ENCODE measurements at regions not wholly inside any gene's neighbourhood (a gene's known extent, or its start where the extent isn't known, plus 50 kb on each side); places are given as distances from the start of the nearest gene placed in this dataset.

DNA sequence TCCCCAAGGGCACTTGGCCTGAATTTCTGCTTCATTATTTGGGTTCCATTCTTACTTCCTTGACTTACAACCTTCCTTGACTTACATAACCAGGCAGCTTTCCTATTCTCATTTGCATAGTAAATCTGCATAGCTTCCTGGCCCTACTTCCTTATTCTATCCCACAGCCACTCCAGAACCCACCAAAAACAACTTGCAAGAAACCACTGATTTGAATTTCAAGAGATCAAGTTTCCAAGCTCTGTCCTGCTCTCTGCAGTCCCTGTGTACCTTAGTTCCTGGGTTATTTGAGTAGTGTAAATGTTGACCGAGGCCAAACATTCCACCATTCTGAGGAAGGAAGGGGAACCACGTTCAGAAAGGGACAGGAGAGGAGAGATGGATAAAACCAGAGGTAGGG, 603.3 kb downstream of the PTPRC start:
- Histone ChIP-seq H3K4me3 (ENCODE audit: low read length) (no peak overlapping the region), H3K9me3 (ENCODE audit: low read length) (no peaks in the 10 kb centered on the region), H3K9ac (ENCODE audit: low read length) (no peak overlapping the region), H3K36me3 (ENCODE audit: insufficient read depth, low read length) (no peaks in the 10 kb centered on the region), H3K27ac (ENCODE audit: low read length) (no peak overlapping the region), H3K4me2 (ENCODE audit: low read length) (no peak overlapping the region), H3F3A (ENCODE audit: insufficient read depth, low read length, poor library complexity, severe bottlenecking) (no peaks in the 10 kb centered on the region), H4K20me1 (ENCODE audit: insufficient read depth) (no peaks in the 10 kb centered on the region), H2AFZ (ENCODE audit: low read depth, low read length) (no peak overlapping the region), H3K79me2 (replicated peaks; ENCODE audit: insufficient read depth, low read length) (no peaks in the 10 kb centered on the region), H3K27me3 (ENCODE audit: insufficient read depth, low read depth, low read length) (no peaks in the 10 kb centered on the region), H3K9me2 (ENCODE audit: insufficient read depth, low read length) (no peaks in the 10 kb centered on the region)
- TF ChIP-seq REST (IDR thresholded peaks at IDR 0.05; ENCODE audit: borderline replicate concordance) = no peak
- no peak for TF ChIP-seq MXI1 (conservative IDR thresholded peaks at IDR 0.05; ENCODE audit: poor library complexity, severe bottlenecking)
- no peak for TF ChIP-seq CTCF (IDR thresholded peaks at IDR 0.05; ENCODE audit: poor library complexity, severe bottlenecking)
- no peak for TF ChIP-seq RAD21 (conservative IDR thresholded peaks at IDR 0.05)
- TF ChIP-seq EP300 (conservative IDR thresholded peaks at IDR 0.05; ENCODE audit: poor library complexity, severe bottlenecking) = no peak
- no peak for TF ChIP-seq SMC3 (conservative IDR thresholded peaks at IDR 0.05; ENCODE audit: poor library complexity)
- TF ChIP-seq TAF1 (IDR thresholded peaks at IDR 0.05; ENCODE audit: low read depth) = no peak
- no peak for TF ChIP-seq EZH2 (IDR thresholded peaks at IDR 0.05; ENCODE audit: borderline replicate concordance, insufficient read depth, low read length, poor library complexity, severe bottlenecking)
- no peak for TF ChIP-seq POLR2AphosphoS5 (IDR thresholded peaks at IDR 0.05)

DNA sequence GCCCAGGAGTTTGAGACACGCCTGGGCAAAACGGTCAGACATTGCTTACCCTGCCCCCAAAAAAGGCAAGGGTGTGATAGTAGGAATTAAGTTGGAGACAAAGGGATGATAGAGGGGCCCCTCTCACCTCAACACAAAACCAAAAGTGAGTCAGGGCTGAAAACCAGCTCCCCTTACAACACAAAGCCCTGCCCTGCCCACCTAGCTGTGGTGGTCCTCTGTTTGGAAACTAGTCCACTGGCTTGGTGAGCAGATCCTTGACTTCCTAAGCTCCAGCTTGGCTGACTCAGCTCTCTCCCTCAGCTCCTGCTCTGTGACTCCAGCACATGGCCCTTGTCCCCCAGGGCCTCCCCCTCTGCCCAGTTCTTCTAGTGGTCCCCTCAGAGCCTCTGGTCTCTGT, 603.8 kb downstream of the PTPRC start:
- no peaks in the 10 kb centered on the region for H3K9me3 ChIP-seq (ENCODE audit: low read length)
- H4K20me1 ChIP-seq (ENCODE audit: insufficient read depth) = no peaks in the 10 kb centered on the region
- TF ChIP-seq TAF1 (IDR thresholded peaks at IDR 0.05; ENCODE audit: low read depth) (no peak), EP300 (conservative IDR thresholded peaks at IDR 0.05; ENCODE audit: poor library complexity, severe bottlenecking) (no peak), RAD21 (conservative IDR thresholded peaks at IDR 0.05) (no peak), SMC3 (conservative IDR thresholded peaks at IDR 0.05; ENCODE audit: poor library complexity) (no peak), CTCF (IDR thresholded peaks at IDR 0.05; ENCODE audit: poor library complexity, severe bottlenecking) (no peak)
- H3K4me2 ChIP-seq (ENCODE audit: low read length) = no peak overlapping the region
- H2AFZ ChIP-seq (ENCODE audit: low read depth, low read length) = no peak overlapping the region
- no peaks in the 10 kb centered on the region for H3K27me3 ChIP-seq (ENCODE audit: insufficient read depth, low read depth, low read length)
- H3K4me3 ChIP-seq (ENCODE audit: low read length) = no peak overlapping the region
- no peaks in the 10 kb centered on the region for H3F3A ChIP-seq (ENCODE audit: insufficient read depth, low read length, poor library complexity, severe bottlenecking)
- H3K9ac ChIP-seq (ENCODE audit: low read length) = no peak overlapping the region
- H3K9me2 ChIP-seq (ENCODE audit: insufficient read depth, low read length) = no peaks in the 10 kb centered on the region
- no peaks in the 10 kb centered on the region for H3K79me2 ChIP-seq (replicated peaks; ENCODE audit: insufficient read depth, low read length)
- no peaks in the 10 kb centered on the region for H3K36me3 ChIP-seq (ENCODE audit: insufficient read depth, low read length)
- no peak overlapping the region for H3K27ac ChIP-seq (ENCODE audit: low read length)

Measured in neural cell (in vitro differentiated cells).